ENCODE measurements at regions not wholly inside any gene's neighbourhood (a gene's known extent, or its start where the extent isn't known, plus 50 kb on each side); places are given as distances from the start of the nearest gene placed in this dataset.

GRCh38 chr2:14408695-14409094, 223.8 kb upstream of the LRATD1 start:
- CTCF ChIA-PET = no interaction called here
- dilution Hi-C loops (cut with MboI; ENCODE audit: extremely low pct_ligation_motif_present, low sequenced_read_pairs) = no loop called here
- Histone ChIP-seq H2AFZ (ENCODE audit: low read depth, low read length) (no peak overlapping the region), H4K20me1 (replicated peaks; ENCODE audit: control insufficient read depth, extremely low read depth, insufficient read depth, low read length) (no peaks in the 10 kb centered on the region), H3K27me3 (ENCODE audit: control insufficient read depth in 2 of 2, insufficient read depth in 2 of 2, low read length in 2 of 2) (no peaks in the 10 kb centered on the region), H3K4me3 (replicated peaks in 1 of 3; ENCODE audit: insufficient read depth in 1 of 3, low read depth in 1 of 3, low read length in 3 of 3) (no peak overlapping the region), H3K9me1 (replicated peaks; ENCODE audit: control insufficient read depth, extremely low read depth, insufficient read depth, low read length) (no peaks in the 10 kb centered on the region), H3K4me1 (ENCODE audit: control insufficient read depth, extremely low read depth, insufficient read depth, low read length) (no peaks in the 10 kb centered on the region), H3K27ac (ENCODE audit: insufficient read depth, low read depth, low read length) (no peak overlapping the region), H3K79me2 (ENCODE audit: control insufficient read depth, insufficient read depth, low read length) (no peaks in the 10 kb centered on the region), H3K9me3 (replicated peaks; ENCODE audit: control insufficient read depth, insufficient read depth, low read length) (peaks cover 2% of the 10 kb centered on the region), H3K9ac (replicated peaks; ENCODE audit: extremely low read depth, insufficient read depth, low read length) (no peak overlapping the region), H3K36me3 (ENCODE audit: control insufficient read depth in 2 of 2, extremely low read depth in 1 of 2, insufficient read depth in 2 of 2, low read length in 2 of 2) (no peaks in the 10 kb centered on the region), H3K4me2 (ENCODE audit: insufficient read depth, low read length) (no peak overlapping the region)
- FAIRE-seq (no peak), DNase-seq (ENCODE audit: low read depth, low spot score) (no peak)
- intact Hi-C loops (cut with micrococcal nuclease) = no loop called here
- BruUV-seq (replicated peaks) = no TSS peak
- POLR2A ChIA-PET = no interaction called here
- TF ChIP-seq EZH2 (IDR thresholded peaks at IDR 0.05; ENCODE audit: borderline replicate concordance, low read depth, low read length, severe bottlenecking) (no peak), CTCF (IDR thresholded peaks at IDR 0.05; ENCODE audit: extremely low read depth in 1 of 2, insufficient read depth in 1 of 2, low read depth in 1 of 2, low read length in 2 of 2) (no peak), MAX (IDR thresholded peaks at IDR 0.05; ENCODE audit: insufficient read depth, insufficient read length) (no peak), POLR2A (IDR thresholded peaks at IDR 0.05; ENCODE audit: low read depth, low read length) (no peak), GATA2 (IDR thresholded peaks at IDR 0.05; ENCODE audit: insufficient read depth, insufficient read length, low read depth, low read length) (no peak), POLR2AphosphoS5 (IDR thresholded peaks at IDR 0.05; ENCODE audit: insufficient read depth, low read depth, low read length) (no peak), MYC (IDR thresholded peaks at IDR 0.05; ENCODE audit: low read depth, low read length) (no peak), FOS (IDR thresholded peaks at IDR 0.05; ENCODE audit: borderline replicate concordance, insufficient read depth, low read length) (no peak), JUN (IDR thresholded peaks at IDR 0.05; ENCODE audit: borderline replicate concordance, insufficient read depth, insufficient read length, low read depth) (no peak)

All from endothelial cell of umbilical vein (primary cell).